KMS-11 (cell line): ENCODE measurements at regions not wholly inside any gene's neighbourhood (a gene's known extent, or its start where the extent isn't known, plus 50 kb on each side); places are given as distances from the start of the nearest gene placed in this dataset.

Source experiments
- H2AFZ ChIP-seq: fragments of 200-600 bp; sonication (generic); 2 replicates; pipeline ENCODE4 v1.6.1; 2016; ENCODE audit warnings: antibody characterized with exemption, mixed run types, low read depth
- H3K27ac ChIP-seq: fragments of 200-600 bp; sonication (generic); 2 replicates; pipeline ENCODE4 v1.6.1; 2016; ENCODE audit warnings: mild to moderate bottlenecking, mixed run types
- H3K27me3 ChIP-seq: fragments of 200-600 bp; sonication (generic); 2 replicates; pipeline ENCODE4 v1.6.1; 2017; ENCODE audit warnings: mild to moderate bottlenecking, low read depth, mixed run types, moderate library complexity; ENCODE audit not compliant: insufficient read depth
- H3K36me3 ChIP-seq: fragments of 200-600 bp; sonication (generic); 2 replicates; pipeline ENCODE4 v1.6.1; 2017; ENCODE audit warnings: mild to moderate bottlenecking, mixed run types; ENCODE audit not compliant: insufficient read depth
- H3K4me1 ChIP-seq: fragments of 200-600 bp; sonication (generic); 2 replicates; pipeline ENCODE4 v1.6.1; 2016; ENCODE audit warnings: mild to moderate bottlenecking, low read depth, mixed run types; ENCODE audit not compliant: poor library complexity, severe bottlenecking
- H3K4me2 ChIP-seq: fragments of 200-600 bp; sonication (generic); 2 replicates; pipeline ENCODE4 v1.7.0; 2016; ENCODE audit warnings: mild to moderate bottlenecking, mixed run types
- H3K4me3 ChIP-seq: fragments of 200-600 bp; sonication (generic); IDR thresholded peaks from 2 replicates; pipeline ENCODE4 v1.6.1; 2017; ENCODE audit warnings: low read depth, low read length, mixed read lengths; ENCODE audit not compliant: insufficient read depth
- H3K79me2 ChIP-seq: fragments of 200-600 bp; sonication (generic); 2 replicates; pipeline ENCODE4 v1.6.1; 2016; ENCODE audit warnings: low read depth, mixed run types; ENCODE audit not compliant: insufficient read depth
- H3K9ac ChIP-seq: fragments of 200-600 bp; sonication (generic); 2 replicates; pipeline ENCODE4 v1.6.1; 2016; ENCODE audit warnings: mild to moderate bottlenecking, mixed run types
- H4K20me1 ChIP-seq: fragments of 200-600 bp; sonication (generic); 2 replicates; pipeline ENCODE4 v1.6.1; 2016; ENCODE audit warnings: mild to moderate bottlenecking, mixed run types; ENCODE audit not compliant: insufficient read depth
- TF ChIP-seq, protein P1 (sequence below): fragments of 200-600 bp; sonication (generic); conservative IDR thresholded peaks from 2 replicates; pipeline ENCODE4 v1.6.1; 2017; ENCODE audit warnings: low read depth, mild to moderate bottlenecking, antibody characterized with exemption, low read length, moderate library complexity, mixed read lengths

- H3K36me3 ChIP-seq = no peaks in the 10 kb centered on the region
- no peak overlapping the region for H2AFZ ChIP-seq
Measured at GRCh38 chr3:5554245-5554747, 366.8 kb downstream of the EDEM1 start.

DNA sequence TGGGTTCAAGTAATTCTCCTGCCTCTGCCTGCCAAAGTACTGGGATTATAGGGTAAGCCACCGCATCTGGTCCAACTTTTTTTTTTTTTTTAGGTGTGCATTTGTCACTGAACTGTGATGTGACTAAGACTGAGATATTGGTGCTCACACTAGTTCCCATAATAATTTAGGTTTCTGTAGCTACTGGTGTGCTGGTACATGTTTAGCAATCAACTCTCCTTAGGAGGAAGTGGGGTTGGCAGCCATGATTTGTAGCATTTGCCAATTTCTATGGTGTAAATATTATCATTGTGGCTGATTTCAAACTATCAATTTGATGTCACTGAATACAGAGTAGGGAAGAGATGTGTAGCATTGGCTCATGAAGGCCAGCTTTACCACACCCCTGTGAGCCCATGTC, 372.7 kb downstream of the EDEM1 start:
- H3K27ac ChIP-seq = no peak overlapping the region
- H2AFZ ChIP-seq = no peak overlapping the region

More at GRCh38 chr3:5554245-5554747, 366.8 kb downstream of the EDEM1 start:
- Histone ChIP-seq H3K4me3 (no peak overlapping the region), H3K27ac (no peak overlapping the region), H3K27me3 (no peaks in the 10 kb centered on the region), H3K9ac (no peak overlapping the region), H3K4me2 (no peak overlapping the region), H4K20me1 (no peaks in the 10 kb centered on the region), H3K79me2 (no peaks in the 10 kb centered on the region), H3K4me1 (no peaks in the 10 kb centered on the region)
- TF ChIP-seq, protein P1, sequence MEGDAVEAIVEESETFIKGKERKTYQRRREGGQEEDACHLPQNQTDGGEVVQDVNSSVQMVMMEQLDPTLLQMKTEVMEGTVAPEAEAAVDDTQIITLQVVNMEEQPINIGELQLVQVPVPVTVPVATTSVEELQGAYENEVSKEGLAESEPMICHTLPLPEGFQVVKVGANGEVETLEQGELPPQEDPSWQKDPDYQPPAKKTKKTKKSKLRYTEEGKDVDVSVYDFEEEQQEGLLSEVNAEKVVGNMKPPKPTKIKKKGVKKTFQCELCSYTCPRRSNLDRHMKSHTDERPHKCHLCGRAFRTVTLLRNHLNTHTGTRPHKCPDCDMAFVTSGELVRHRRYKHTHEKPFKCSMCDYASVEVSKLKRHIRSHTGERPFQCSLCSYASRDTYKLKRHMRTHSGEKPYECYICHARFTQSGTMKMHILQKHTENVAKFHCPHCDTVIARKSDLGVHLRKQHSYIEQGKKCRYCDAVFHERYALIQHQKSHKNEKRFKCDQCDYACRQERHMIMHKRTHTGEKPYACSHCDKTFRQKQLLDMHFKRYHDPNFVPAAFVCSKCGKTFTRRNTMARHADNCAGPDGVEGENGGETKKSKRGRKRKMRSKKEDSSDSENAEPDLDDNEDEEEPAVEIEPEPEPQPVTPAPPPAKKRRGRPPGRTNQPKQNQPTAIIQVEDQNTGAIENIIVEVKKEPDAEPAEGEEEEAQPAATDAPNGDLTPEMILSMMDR = no peak

GRCh38 chr3:5563537-5564277, 376.2 kb downstream of the EDEM1 start:
- Histone ChIP-seq H3K27ac (no peak overlapping the region), H3K4me2 (no peak overlapping the region), H4K20me1 (no peaks in the 10 kb centered on the region), H3K4me3 (no peak overlapping the region), H3K79me2 (no peaks in the 10 kb centered on the region), H3K27me3 (no peaks in the 10 kb centered on the region), H2AFZ (no peak overlapping the region), H3K4me1 (no peaks in the 10 kb centered on the region), H3K36me3 (no peaks in the 10 kb centered on the region), H3K9ac (no peak overlapping the region)
- TF ChIP-seq, protein P1 = no peak

More for the DNA sequence above, 372.7 kb downstream of the EDEM1 start:
- H3K4me1 ChIP-seq = no peaks in the 10 kb centered on the region
- no peak overlapping the region for H3K9ac ChIP-seq
- H3K4me2 ChIP-seq = no peak overlapping the region
- H4K20me1 ChIP-seq = no peaks in the 10 kb centered on the region
- no peak overlapping the region for H3K4me3 ChIP-seq
- TF ChIP-seq, protein P1 = no peak
- no peaks in the 10 kb centered on the region for H3K79me2 ChIP-seq
- H3K36me3 ChIP-seq = no peaks in the 10 kb centered on the region
- no peaks in the 10 kb centered on the region for H3K27me3 ChIP-seq

GRCh38 chr3:5564278-5564666, 376.8 kb downstream of the EDEM1 start:
- H3K4me1 ChIP-seq = no peaks in the 10 kb centered on the region
- H4K20me1 ChIP-seq = no peaks in the 10 kb centered on the region
- H3K4me2 ChIP-seq = no peak overlapping the region
- no peaks in the 10 kb centered on the region for H3K27me3 ChIP-seq
- H3K9ac ChIP-seq = no peak overlapping the region
- H3K79me2 ChIP-seq = no peaks in the 10 kb centered on the region
- H3K27ac ChIP-seq = no peak overlapping the region
- no peak overlapping the region for H2AFZ ChIP-seq
- H3K36me3 ChIP-seq = no peaks in the 10 kb centered on the region
- TF ChIP-seq, protein P1 = no peak
- H3K4me3 ChIP-seq = no peak overlapping the region
